ENCODE measurements at regions not wholly inside any gene's neighbourhood (a gene's known extent, or its start where the extent isn't known, plus 50 kb on each side); places are given as distances from the start of the nearest gene placed in this dataset.

DNA sequence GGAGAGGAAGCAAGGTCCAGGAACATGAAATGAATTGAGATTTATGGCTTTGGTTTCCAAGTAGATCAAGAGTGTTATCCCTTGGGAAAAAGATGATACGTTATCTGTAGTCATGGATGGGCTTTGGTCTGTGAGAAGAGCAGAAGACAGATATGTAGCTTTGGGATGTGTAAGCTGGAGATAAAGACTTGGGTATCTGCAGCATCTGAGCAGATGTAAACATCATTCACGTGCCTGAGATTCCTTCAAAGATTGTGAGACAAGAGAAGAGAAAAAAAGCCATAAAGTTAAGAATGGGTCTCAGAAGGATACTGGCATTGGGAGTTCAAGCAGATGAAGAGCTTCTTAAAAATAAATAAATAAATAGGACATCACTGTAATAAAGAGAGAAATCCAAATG, 217.8 kb downstream of the PTPRC start:
- Histone ChIP-seq H3K9me3 (no peaks in the 10 kb centered on the region), H3K36me3 (peaks cover 0 to 8% (median 0%) of the 10 kb centered on the region in 4 donors), H3K4me1 (no peaks in the 10 kb centered on the region), H3K4me3 (no peak overlapping the region), H3K27ac (no peak overlapping the region), H3K27me3 (no peaks in the 10 kb centered on the region)
- DNase-seq = no peak
- ATAC-seq (ENCODE audit: low FRiP score in 2 of 2) = no peak
- TF ChIP-seq EP300 (IDR thresholded peaks at IDR 0.05) = no peak
- TF ChIP-seq POLR2AphosphoS5 (IDR thresholded peaks at IDR 0.05) = no peak
- no peak for TF ChIP-seq POLR2A (IDR thresholded peaks at IDR 0.05)
- no peak for TF ChIP-seq CTCF (IDR thresholded peaks at IDR 0.05)
- 63 to 70% methylated on average over 2 of the region's 2 CpGs for WGBS, 2 donors

GRCh38 chr1:198858033-198858432, 219.2 kb downstream of the PTPRC start:
- peaks cover 0 to 8% (median 0%) of the 10 kb centered on the region in 4 donors for H3K36me3 ChIP-seq
- H3K4me1 ChIP-seq = no peaks in the 10 kb centered on the region
- H3K4me3 ChIP-seq = no peak overlapping the region
- 97 to 99% methylated on average over 2 of the region's 2 CpGs for WGBS, 2 donors
- no peaks in the 10 kb centered on the region for H3K9me3 ChIP-seq
- ATAC-seq (ENCODE audit: low FRiP score in 2 of 2) (no peak), DNase-seq (no peak)
- TF ChIP-seq POLR2A (IDR thresholded peaks at IDR 0.05) (no peak), EP300 (IDR thresholded peaks at IDR 0.05) (no peak), CTCF (IDR thresholded peaks at IDR 0.05) (no peak), POLR2AphosphoS5 (IDR thresholded peaks at IDR 0.05) (no peak)
- no peak overlapping the region for H3K27ac ChIP-seq
- H3K27me3 ChIP-seq = no peaks in the 10 kb centered on the region

- H3K4me3 ChIP-seq = no peak overlapping the region
- no peaks in the 10 kb centered on the region for H3K9me3 ChIP-seq
- TF ChIP-seq EP300 (IDR thresholded peaks at IDR 0.05) (no peak), POLR2AphosphoS5 (IDR thresholded peaks at IDR 0.05) (no peak), CTCF (IDR thresholded peaks at IDR 0.05) (no peak), POLR2A (IDR thresholded peaks at IDR 0.05) (no peak)
- H3K27ac ChIP-seq = no peak overlapping the region
- peaks cover 0 to 8% (median 0%) of the 10 kb centered on the region in 4 donors for H3K36me3 ChIP-seq
- no peaks in the 10 kb centered on the region for H3K27me3 ChIP-seq
- H3K4me1 ChIP-seq = no peaks in the 10 kb centered on the region
- DNase-seq (no peak), ATAC-seq (ENCODE audit: low FRiP score in 2 of 2) (no peak)
- 67 to 69% methylated on average over 2 of the region's 2 CpGs for WGBS, 2 donors
Observed at GRCh38 chr1:198860371-198860770, 221.5 kb downstream of the PTPRC start.

GRCh38 chr1:198861636-198862035, 222.8 kb downstream of the PTPRC start:
- Histone ChIP-seq H3K27me3 (no peaks in the 10 kb centered on the region), H3K4me1 (no peaks in the 10 kb centered on the region), H3K27ac (no peak overlapping the region), H3K4me3 (no peak overlapping the region), H3K36me3 (peaks cover 0 to 8% (median 0%) of the 10 kb centered on the region in 4 donors), H3K9me3 (no peaks in the 10 kb centered on the region)
- DNase-seq (no peak), ATAC-seq (ENCODE audit: low FRiP score in 2 of 2) (no peak)
- TF ChIP-seq EP300 (IDR thresholded peaks at IDR 0.05) (no peak), POLR2AphosphoS5 (IDR thresholded peaks at IDR 0.05) (no peak), CTCF (IDR thresholded peaks at IDR 0.05) (no peak), POLR2A (IDR thresholded peaks at IDR 0.05) (no peak)
- WGBS, 2 donors = 82 to 84% methylated on average over 2 of the region's 2 CpGs

- no peaks in the 10 kb centered on the region for H3K9me3 ChIP-seq
- no peak overlapping the region for H3K27ac ChIP-seq
- no peaks in the 10 kb centered on the region for H3K4me1 ChIP-seq
- ATAC-seq (ENCODE audit: low FRiP score in 2 of 2) = no peak
- H3K36me3 ChIP-seq = no peaks in the 10 kb centered on the region
- DNase-seq = no peak
- 67 to 75% methylated on average over 4 of the region's 4 CpGs for WGBS, 2 donors
- TF ChIP-seq POLR2A (IDR thresholded peaks at IDR 0.05) (no peak), POLR2AphosphoS5 (IDR thresholded peaks at IDR 0.05) (no peak), CTCF (IDR thresholded peaks at IDR 0.05) (no peak), EP300 (IDR thresholded peaks at IDR 0.05) (no peak)
- no peak overlapping the region for H3K4me3 ChIP-seq
- no peaks in the 10 kb centered on the region for H3K27me3 ChIP-seq
Observed at GRCh38 chr1:198864695-198865094, 225.9 kb downstream of the PTPRC start.

All from upper lobe of left lung (tissue), 6 donors.